ENCODE measurements at regions not wholly inside any gene's neighbourhood (a gene's known extent, or its start where the extent isn't known, plus 50 kb on each side); places are given as distances from the start of the nearest gene placed in this dataset.
"Not testable (repeated sequence)": the region's sequence is repeated elsewhere in the genome, so short reads cannot be mapped to it uniquely, and the experiment has no call there.

- FAIRE-seq, result no peak
Measured at GRCh38 chr3:118487734-118488133, 546.9 kb downstream of the IGSF11 start.

- FAIRE-seq, result no peak
Measured at GRCh38 chr3:118488732-118489131, 545.9 kb downstream of the IGSF11 start.

GRCh38 chr3:118495206-118495605 is 539.4 kb downstream of the IGSF11 start:
- FAIRE-seq, result no peak

- no peak for FAIRE-seq
Measured at GRCh38 chr3:118497274-118497673, 537.4 kb downstream of the IGSF11 start.

DNA sequence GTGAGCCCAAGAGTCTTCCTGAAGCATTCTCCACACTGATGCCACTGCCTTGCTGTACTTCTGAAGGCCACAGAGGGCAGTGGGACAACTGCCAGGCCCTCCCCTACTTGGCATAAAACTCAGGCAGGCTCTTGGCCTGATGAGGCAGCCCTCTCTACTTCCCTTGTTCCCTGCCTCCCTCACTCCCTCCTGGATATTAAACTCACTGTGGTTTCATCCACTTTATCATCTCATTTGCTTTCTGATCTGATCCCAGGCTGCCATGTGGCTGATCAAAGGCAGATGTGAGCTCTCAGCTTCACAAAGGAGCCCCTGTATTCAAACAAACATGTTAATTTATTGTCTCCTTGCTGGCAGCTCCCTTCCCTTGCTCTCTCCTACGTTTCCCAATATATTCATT is 533.5 kb downstream of the IGSF11 start:
- no peak for FAIRE-seq

DNA sequence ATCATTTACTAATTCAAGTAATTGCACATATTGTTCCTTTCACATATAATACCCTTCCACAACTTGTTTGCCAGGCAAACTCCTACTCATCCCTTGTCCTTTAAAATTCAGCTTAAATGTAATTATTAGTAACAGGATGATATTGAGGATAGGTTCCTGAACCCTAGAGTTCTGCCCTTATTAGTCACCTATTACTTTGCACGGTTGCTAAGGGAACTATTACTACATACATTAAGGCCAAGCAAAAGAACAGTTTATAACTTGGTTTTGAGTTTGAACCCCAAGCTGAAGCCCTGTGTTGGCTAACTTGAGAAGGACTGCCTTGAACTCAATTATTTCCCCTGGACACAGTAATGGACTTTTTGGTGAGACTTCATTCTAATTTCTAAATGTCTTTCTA is 529.7 kb downstream of the IGSF11 start:
- FAIRE-seq, result no peak

- FAIRE-seq, result no peak
Measured at GRCh38 chr3:118505784-118506183, 528.9 kb downstream of the IGSF11 start.

GRCh38 chr3:118511402-118511801 is 523.2 kb downstream of the IGSF11 start:
- FAIRE-seq, result no peak

GRCh38 chr3:118512301-118512700 is 522.3 kb downstream of the IGSF11 start:
- no peak for FAIRE-seq

DNA sequence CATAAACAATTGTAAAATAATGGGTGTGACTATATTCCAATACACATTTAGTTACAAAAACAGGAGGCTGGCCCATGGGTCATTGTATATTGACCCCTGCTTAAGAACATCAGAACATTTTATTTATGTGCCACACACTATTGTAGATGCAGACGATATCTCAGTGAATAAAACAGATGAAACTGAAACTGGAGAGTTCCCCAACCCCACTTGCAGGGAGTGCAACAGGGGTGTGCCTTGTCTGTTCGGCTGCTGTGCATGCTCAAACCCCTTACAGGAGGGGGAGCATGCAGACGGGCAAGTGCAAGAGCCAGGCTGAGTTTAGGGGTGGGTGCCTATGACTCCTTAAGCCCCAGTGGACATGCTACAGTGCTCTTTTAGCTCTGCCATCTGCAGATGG is 509.6 kb downstream of the IGSF11 start:
- FAIRE-seq, result no peak

DNA sequence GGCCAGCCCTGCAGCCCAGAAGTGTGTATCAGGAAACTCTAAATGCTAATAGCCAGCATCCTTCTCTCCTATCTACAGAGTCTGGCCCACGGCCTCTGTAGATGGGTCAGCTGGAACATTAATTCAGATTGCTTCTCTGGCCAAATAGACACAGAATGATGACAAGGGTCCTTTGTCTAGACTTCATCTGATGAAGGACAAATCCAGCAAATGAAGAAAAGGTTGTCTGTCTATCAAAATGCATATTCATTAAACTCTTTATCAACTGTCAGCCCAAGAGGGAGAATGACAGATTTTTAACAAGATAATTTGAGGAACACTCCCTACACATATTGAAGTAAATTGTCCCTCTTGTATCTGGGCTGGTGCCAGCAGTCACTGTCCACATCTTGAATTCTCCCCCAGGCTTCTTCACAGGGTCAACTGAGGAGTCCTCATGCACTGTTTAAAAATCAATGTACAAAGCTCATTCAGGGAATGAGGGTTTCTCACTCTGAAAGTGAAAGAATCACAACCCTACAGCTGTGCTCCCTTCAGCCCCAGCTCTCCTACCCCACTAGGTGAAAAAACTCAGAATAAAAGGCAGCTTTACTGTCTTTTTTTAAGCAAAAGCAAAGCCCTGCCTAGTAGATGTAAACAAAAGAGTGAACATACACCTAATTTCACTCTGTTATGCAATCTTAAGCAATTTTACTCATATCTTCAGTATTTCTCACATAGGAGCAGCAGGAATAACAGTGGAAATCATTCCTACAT is 507.7 kb downstream of the IGSF11 start:
- FAIRE-seq, result no peak

- FAIRE-seq, result no peak
Measured at GRCh38 chr3:118527514-118528044, 507.1 kb downstream of the IGSF11 start.

GRCh38 chr3:118529554-118529953 is 505.1 kb downstream of the IGSF11 start:
- no peak for FAIRE-seq

- FAIRE-seq, result no peak
Measured at GRCh38 chr3:118530350-118530922, 504.2 kb downstream of the IGSF11 start.

DNA sequence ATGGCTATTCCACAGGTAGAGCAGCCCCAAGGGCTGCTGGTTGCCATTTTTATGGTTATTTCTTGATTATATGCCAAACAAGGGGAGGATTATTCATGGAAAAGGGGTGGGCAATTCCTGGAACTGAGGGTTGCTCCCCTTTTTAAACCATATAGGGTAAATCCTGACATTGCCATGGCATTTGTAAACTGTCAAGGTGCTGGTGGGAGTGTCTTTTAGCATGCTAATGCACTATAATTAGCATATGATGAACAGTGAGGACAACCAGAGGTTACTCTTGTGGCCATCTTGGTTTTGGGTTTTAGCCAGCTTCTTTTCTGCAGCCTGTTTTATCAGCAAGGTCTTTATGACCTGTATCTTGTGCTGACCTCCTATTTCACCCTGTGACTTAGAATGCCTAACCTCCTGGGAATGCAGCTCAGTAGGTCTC is 503.7 kb downstream of the IGSF11 start:
- FAIRE-seq, result not testable (repeated sequence)

DNA sequence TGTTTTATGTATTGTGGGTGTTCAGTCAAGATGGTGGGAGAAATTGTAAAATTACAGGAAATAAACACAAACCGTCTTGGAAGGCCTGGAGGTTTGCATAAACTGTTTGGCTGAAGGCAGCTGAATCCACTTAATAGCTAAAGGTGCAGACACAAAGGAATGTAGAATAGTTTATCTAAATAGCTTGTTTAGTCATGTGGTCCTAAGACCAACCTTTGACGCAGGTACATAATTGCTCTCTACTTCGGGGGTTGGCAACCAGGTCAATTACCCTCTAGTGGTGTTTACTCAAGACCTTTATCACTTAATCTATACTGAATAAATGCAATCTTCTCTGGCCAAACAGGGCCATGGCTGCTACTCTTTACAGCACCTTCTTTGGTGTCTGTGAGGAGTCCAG is 502.8 kb downstream of the IGSF11 start:
- no peak for FAIRE-seq

DNA sequence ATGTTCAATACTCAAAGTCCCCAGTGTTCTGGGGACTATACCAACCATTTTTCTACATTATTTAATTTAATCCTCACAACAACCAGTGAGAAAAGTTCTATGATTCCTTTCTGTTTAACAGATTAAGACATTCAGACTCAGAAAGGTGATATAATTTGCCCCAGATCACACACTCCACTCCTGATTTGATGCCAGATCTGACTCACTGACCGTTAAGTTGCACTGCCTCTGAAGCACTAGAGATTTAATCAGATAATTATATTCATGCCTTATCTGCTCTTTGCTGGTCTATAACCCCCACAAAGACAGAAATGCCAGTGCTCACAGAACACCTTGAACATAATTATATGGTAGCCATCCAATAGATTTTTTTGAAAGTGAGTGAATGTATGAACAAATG is 501.0 kb downstream of the IGSF11 start:
- FAIRE-seq, result no peak

- FAIRE-seq, result no peak
Measured at GRCh38 chr3:118534519-118534918, 500.1 kb downstream of the IGSF11 start.

- no peak for FAIRE-seq
Measured at GRCh38 chr3:118536764-118537163, 497.9 kb downstream of the IGSF11 start.

DNA sequence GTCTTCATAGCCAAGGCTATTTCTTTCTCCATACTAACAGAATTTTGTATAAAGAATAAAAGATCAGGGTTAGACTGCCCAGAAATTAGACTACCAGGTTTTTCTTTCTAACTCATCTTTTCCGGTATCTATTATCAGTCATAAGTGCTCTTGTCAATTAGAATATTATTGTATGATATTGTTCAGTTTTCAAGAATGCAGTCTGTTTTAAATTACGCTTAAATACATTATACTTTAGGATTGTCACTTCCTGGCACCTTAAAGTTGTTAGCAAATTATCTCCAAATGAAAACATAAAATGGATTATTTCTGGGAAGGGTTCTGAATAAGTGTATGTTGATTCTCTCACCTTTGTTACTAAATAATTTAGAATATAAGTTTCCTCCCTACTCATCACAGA is 497.2 kb downstream of the IGSF11 start:
- FAIRE-seq, result no peak

DNA sequence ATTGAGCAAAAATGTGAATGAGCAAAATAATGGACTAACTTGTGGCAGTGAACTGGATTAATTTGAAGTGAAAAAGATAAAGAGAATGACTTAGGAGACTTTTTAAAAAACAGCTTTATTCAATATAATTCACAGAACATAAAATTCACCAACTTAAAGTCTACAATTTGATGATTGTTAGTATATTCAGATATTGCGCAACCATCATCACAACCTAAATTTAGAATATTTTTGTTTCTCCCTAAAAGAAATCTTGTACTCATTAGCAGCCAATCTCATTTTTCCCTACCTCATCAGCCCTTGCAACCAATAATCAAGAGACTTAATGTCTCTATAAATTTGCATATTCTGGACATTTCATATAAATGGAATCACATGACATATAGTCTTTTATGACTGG is 496.5 kb downstream of the IGSF11 start:
- FAIRE-seq, result no peak

DNA sequence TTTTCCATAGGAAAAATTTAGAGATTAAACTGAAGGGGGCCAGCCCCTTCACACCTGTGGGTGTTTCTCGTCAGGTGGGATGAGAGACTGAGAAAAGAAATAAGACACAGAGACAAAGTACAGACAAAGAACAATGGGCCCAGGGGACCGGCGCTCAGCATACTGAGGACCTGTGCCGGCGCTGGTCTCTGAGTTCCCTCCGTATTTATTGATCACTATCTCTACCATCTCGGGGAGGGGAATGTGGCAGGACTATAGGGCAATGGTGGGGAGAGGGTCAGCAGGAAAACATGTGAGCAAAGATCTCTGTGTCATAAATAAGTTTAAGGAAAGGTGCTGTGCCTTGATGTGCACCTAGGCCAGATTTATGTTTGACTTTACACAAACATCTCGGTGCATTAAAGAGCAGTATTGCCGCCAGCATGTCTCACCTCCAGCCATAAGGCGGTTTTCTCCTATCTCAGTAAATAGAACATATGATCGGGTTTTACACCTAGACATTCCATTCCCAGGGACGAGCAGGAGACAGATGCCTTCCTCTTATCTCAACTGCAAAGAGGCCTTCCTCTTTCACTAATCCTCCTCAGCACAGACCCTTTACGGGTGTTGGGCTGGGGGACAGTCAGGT is 494.7 kb downstream of the IGSF11 start:
- not testable (repeated sequence) for FAIRE-seq

GRCh38 chr3:118540448-118540821 is 494.2 kb downstream of the IGSF11 start:
- not testable (repeated sequence) for FAIRE-seq

DNA sequence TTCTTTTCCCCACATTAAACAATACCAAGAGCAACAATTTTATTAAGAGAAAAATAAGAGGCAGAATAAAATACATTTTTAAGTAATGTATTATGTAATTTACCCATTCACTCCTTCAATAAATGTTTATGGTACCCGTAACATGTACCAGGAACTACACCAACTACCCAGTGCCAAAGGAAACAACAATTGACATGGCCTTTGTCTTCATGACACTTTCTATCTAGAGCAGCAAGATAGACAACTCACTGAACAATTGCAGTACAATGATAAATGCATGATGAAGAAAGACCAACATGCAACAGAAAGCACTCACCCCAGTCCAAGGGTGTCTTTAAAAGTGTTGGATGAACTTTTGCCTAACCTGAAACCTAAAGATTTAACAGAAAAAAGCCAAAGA is 493.8 kb downstream of the IGSF11 start:
- FAIRE-seq, result no peak

Data from colon (tissue), 2 donors.